ENCODE measurements at regions not wholly inside any gene's neighbourhood (a gene's known extent, or its start where the extent isn't known, plus 50 kb on each side); places are given as distances from the start of the nearest gene placed in this dataset.

GRCh38 chrX:38935561-38935960 lies 134.3 kb downstream of the MID1IP1 start:
- H3K4me1 ChIP-seq: no peaks in the 10 kb centered on the region
- TF ChIP-seq CTCF (IDR thresholded peaks at IDR 0.05): no peak

GRCh38 chrX:38937400-38937799 lies 136.1 kb downstream of the MID1IP1 start:
- peaks cover 0 to 6% of the 10 kb centered on the region in 2 donors for H3K9me3 ChIP-seq
- H3K27me3 ChIP-seq: no peaks in the 10 kb centered on the region
- no peaks in the 10 kb centered on the region for H3K4me1 ChIP-seq
- H3K36me3 ChIP-seq: no peaks in the 10 kb centered on the region
- DNase-seq (ENCODE audit: low spot score): no peak
- TF ChIP-seq CTCF (IDR thresholded peaks at IDR 0.05): no peak
- H3K27ac ChIP-seq: no peak overlapping the region
- H3K4me3 ChIP-seq: no peak overlapping the region

More at GRCh38 chrX:38935561-38935960, 134.3 kb downstream of the MID1IP1 start:
- Histone ChIP-seq H3K27me3 (no peaks in the 10 kb centered on the region), H3K9me3 (no peaks in the 10 kb centered on the region), H3K36me3 (no peaks in the 10 kb centered on the region), H3K4me3 (no peak overlapping the region), H3K27ac (no peak overlapping the region)
- no peak for DNase-seq (ENCODE audit: low spot score)

GRCh38 chrX:38937926-38938325 lies 136.7 kb downstream of the MID1IP1 start:
- DNase-seq (ENCODE audit: low spot score): no peak
- Histone ChIP-seq H3K36me3 (no peaks in the 10 kb centered on the region), H3K4me1 (no peaks in the 10 kb centered on the region), H3K9me3 (peaks cover 0 to 11% of the 10 kb centered on the region in 2 donors), H3K27ac (no peak overlapping the region), H3K4me3 (no peak overlapping the region), H3K27me3 (no peaks in the 10 kb centered on the region)
- no peak for TF ChIP-seq CTCF (IDR thresholded peaks at IDR 0.05)

GRCh38 chrX:38939067-38939466 lies 137.8 kb downstream of the MID1IP1 start:
- no peak for DNase-seq (ENCODE audit: low spot score)
- no peak overlapping the region for H3K27ac ChIP-seq
- H3K9me3 ChIP-seq: peaks cover 5 to 22% of the 10 kb centered on the region in 2 donors
- no peaks in the 10 kb centered on the region for H3K36me3 ChIP-seq
- H3K27me3 ChIP-seq: no peaks in the 10 kb centered on the region
- H3K4me1 ChIP-seq: no peaks in the 10 kb centered on the region
- no peak for TF ChIP-seq CTCF (IDR thresholded peaks at IDR 0.05)
- H3K4me3 ChIP-seq: no peak overlapping the region

- TF ChIP-seq CTCF (IDR thresholded peaks at IDR 0.05): no peak
- no peak for DNase-seq (ENCODE audit: low spot score)
- H3K36me3 ChIP-seq: no peaks in the 10 kb centered on the region
- H3K4me1 ChIP-seq: no peaks in the 10 kb centered on the region
- H3K27ac ChIP-seq: peak overlapping the region in 1 of 2 donors; percentile 48
- H3K9me3 ChIP-seq: peaks cover 5 to 30% of the 10 kb centered on the region in 2 donors
- H3K27me3 ChIP-seq: no peaks in the 10 kb centered on the region
- H3K4me3 ChIP-seq: no peak overlapping the region
Measured at GRCh38 chrX:38940547-38940946, 139.3 kb downstream of the MID1IP1 start.

- H3K27me3 ChIP-seq: no peaks in the 10 kb centered on the region
- peak overlapping the region in 1 of 2 donors; percentile 48 for H3K27ac ChIP-seq
Measured at GRCh38 chrX:38941675-38942074, 140.4 kb downstream of the MID1IP1 start.

More at GRCh38 chrX:38941675-38942074, 140.4 kb downstream of the MID1IP1 start:
- no peak for DNase-seq (ENCODE audit: low spot score)
- Histone ChIP-seq H3K4me3 (no peak overlapping the region), H3K36me3 (no peaks in the 10 kb centered on the region), H3K9me3 (peaks cover 5 to 30% of the 10 kb centered on the region in 2 donors), H3K4me1 (no peaks in the 10 kb centered on the region)
- TF ChIP-seq CTCF (IDR thresholded peaks at IDR 0.05): no peak

All from right atrium auricular region (tissue), 2 donors.